Astrocyte of the cerebellum (primary cell): ENCODE measurements at regions not wholly inside any gene's neighbourhood (a gene's known extent, or its start where the extent isn't known, plus 50 kb on each side); places are given as distances from the start of the nearest gene placed in this dataset.
"Not testable (repeated sequence)": the region's sequence is repeated elsewhere in the genome, so short reads cannot be mapped to it uniquely, and the experiment has no call there.

Experiments used
- DNase-seq: peaks from one replicate; pipeline ENCODE4 v3.0.0-alpha.2; 2011; ENCODE audit warnings: low read depth
- H3K4me3 ChIP-seq: 2 replicates; pipeline ENCODE4 v1.5.1; 2011; ENCODE audit warnings: mild to moderate bottlenecking, low read depth, low read length, moderate library complexity
- CTCF ChIP-seq: IDR thresholded peaks from 2 replicates; pipeline ENCODE4 v1.5.1; 2012; ENCODE audit warnings: low read length, low read depth, moderate library complexity, mild to moderate bottlenecking; ENCODE audit errors: missing control alignments
- in situ Hi-C: cut with HindIII; loops from 2 replicates; pipeline ENCODE4 v1.10.0; 2017; ENCODE audit warnings: low sequenced_read_pairs

GRCh38 chr6:23656255-23657194, 469.5 kb upstream of the NRSN1 start:
- TF ChIP-seq CTCF, result no peak
- no peak overlapping the region for H3K4me3 ChIP-seq
- no peak for DNase-seq
- in situ Hi-C loops, result no loop called here

GRCh38 chr6:23659125-23659524, 466.9 kb upstream of the NRSN1 start:
- TF ChIP-seq CTCF, result peak; percentile 60
- no peak overlapping the region for H3K4me3 ChIP-seq
- in situ Hi-C loops, result no loop called here
- DNase-seq, result no peak

- no peak for DNase-seq
- in situ Hi-C loops, result no loop called here
- TF ChIP-seq CTCF, result no peak
- no peak overlapping the region for H3K4me3 ChIP-seq
Measured at GRCh38 chr6:23661549-23661948, 464.5 kb upstream of the NRSN1 start.

- DNase-seq, result no peak
- in situ Hi-C loops, result no loop called here
- H3K4me3 ChIP-seq, result no peak overlapping the region
- no peak for TF ChIP-seq CTCF
Measured at GRCh38 chr6:23663096-23663495, 462.9 kb upstream of the NRSN1 start.

- in situ Hi-C loops, result no loop called here
- no peak for TF ChIP-seq CTCF
- DNase-seq, result no peak
- no peak overlapping the region for H3K4me3 ChIP-seq
Measured at GRCh38 chr6:23663652-23664051, 462.4 kb upstream of the NRSN1 start.

GRCh38 chr6:23665911-23666310, 460.1 kb upstream of the NRSN1 start:
- DNase-seq, H3K4me3 ChIP-seq, in situ Hi-C loops: not testable (repeated sequence)

- in situ Hi-C loops, result no loop called here
- no peak for TF ChIP-seq CTCF
- no peak overlapping the region for H3K4me3 ChIP-seq
- DNase-seq, result no peak
Measured at GRCh38 chr6:23672737-23673136, 453.3 kb upstream of the NRSN1 start.
